ENCODE measurements at regions not wholly inside any gene's neighbourhood (a gene's known extent, or its start where the extent isn't known, plus 50 kb on each side); places are given as distances from the start of the nearest gene placed in this dataset.

DNA sequence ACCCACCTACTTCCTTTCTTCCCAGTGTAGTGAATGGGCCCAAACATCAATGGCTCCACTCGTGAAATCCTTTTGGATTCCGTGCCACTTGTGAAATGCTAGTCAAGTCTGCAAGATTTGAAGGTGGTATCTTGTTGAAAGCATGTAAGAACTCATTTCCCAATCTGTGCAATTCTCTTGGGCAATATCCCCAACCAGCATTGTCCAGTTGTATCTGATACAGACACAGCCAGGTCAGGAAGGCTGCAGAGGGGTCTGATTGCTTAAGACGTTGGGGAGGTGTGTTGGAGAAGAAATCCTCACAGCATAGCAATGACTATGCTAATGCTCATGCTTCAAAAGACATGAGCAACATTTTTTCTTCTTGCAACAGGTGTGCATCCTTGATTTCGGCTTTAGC is 164.8 kb downstream of the VEGFC start:
- no peak for ATAC-seq
- TF ChIP-seq ZFP3 (CRISPR knock-in tag; IDR thresholded peaks at IDR 0.05) (no peak), GLIS3 (CRISPR knock-in tag; IDR thresholded peaks at IDR 0.05) (no peak), CSDC2 (CRISPR knock-in tag; IDR thresholded peaks at IDR 0.05) (no peak)
- TF ChIP-seq, protein P1, sequence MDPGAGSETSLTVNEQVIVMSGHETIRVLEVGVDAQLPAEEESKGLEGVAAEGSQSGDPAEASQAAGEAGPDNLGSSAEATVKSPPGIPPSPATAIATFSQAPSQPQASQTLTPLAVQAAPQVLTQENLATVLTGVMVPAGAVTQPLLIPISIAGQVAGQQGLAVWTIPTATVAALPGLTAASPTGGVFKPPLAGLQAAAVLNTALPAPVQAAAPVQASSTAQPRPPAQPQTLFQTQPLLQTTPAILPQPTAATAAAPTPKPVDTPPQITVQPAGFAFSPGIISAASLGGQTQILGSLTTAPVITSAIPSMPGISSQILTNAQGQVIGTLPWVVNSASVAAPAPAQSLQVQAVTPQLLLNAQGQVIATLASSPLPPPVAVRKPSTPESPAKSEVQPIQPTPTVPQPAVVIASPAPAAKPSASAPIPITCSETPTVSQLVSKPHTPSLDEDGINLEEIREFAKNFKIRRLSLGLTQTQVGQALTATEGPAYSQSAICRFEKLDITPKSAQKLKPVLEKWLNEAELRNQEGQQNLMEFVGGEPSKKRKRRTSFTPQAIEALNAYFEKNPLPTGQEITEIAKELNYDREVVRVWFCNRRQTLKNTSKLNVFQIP (CRISPR knock-in tag; IDR thresholded peaks at IDR 0.05; ENCODE audit: borderline replicate concordance, low read depth): no peak

DNA sequence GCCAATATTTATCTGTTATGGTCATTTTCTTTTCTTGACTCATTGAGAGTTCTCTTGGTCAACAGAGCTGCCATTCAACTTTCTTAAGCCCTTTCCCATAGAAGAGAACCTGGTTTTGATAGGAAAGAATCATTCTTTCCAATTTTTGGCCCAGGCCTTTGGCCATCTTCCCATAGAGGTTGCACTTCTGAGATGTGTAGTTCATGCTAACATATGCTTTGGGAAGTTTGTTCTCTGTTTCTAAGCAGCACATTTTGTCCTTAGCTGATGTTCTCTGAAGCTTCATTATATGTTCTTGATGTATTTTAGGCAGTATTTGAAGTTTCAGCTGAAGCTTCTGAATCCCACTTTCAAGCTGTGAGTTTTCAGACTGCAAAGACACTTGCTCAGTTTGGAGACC is 161.1 kb downstream of the VEGFC start:
- ATAC-seq: no peak
- TF ChIP-seq ESRRG (CRISPR knock-in tag; IDR thresholded peaks at IDR 0.05): no peak

All from SK-N-SH treated with all-trans-retinoic acid at 6 μM for 48 hours (cell line).